GM10248 (cell line): ENCODE measurements at regions not wholly inside any gene's neighbourhood (a gene's known extent, or its start where the extent isn't known, plus 50 kb on each side); places are given as distances from the start of the nearest gene placed in this dataset.

Experiments
- CTCF ChIA-PET: fragments of 300-600 bp; sonication (Branson Sonifier 250); formaldehyde crosslinking; extraction: SDS; loops from one replicate; lab custom pipeline; 2021; ENCODE audit warnings: antibody characterized with exemption; lab: Yijun Ruan, JAX
- POLR2A ChIA-PET: fragments of 350-650 bp; sonication (Branson Sonifier 250); formaldehyde crosslinking; extraction: SDS; loops from one replicate; lab custom pipeline; 2020; ENCODE audit warnings: antibody characterized with exemption; lab: Yijun Ruan, JAX
- DNase-seq: peaks from one replicate; pipeline ENCODE4 v3.0.0; 2012; ENCODE audit errors: extremely low spot score
- TF ChIP-seq, protein P1 (sequence below): IDR thresholded peaks from 2 replicates; pipeline ENCODE4 v1.5.1; 2012; ENCODE audit warnings: mild to moderate bottlenecking, low read depth; ENCODE audit errors: extremely low read depth, missing control alignments, control extremely low read depth

DNA sequence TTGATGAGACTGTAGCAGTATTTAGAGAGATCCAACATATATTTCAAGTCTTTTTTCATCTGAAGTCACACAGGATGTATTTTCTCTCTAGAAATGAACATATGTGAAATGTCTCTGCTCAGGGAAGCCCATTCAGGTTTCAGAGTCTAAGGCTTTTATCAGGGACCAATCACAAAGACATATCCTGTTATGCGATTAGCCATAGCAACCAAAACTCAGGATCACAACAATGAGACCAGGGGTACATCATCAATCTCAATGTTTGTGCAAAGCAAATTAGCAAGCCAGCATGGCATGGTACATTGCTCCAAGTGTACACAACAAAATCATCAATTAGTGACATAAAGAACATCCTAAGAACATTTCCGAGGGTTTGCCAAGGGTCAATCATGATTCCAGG lies 99.2 kb upstream of the AMN1 start:
- ChIA-PET POLR2A (no interaction called here), CTCF (no interaction called here)
- DNase-seq = no peak
- TF ChIP-seq, protein P1, sequence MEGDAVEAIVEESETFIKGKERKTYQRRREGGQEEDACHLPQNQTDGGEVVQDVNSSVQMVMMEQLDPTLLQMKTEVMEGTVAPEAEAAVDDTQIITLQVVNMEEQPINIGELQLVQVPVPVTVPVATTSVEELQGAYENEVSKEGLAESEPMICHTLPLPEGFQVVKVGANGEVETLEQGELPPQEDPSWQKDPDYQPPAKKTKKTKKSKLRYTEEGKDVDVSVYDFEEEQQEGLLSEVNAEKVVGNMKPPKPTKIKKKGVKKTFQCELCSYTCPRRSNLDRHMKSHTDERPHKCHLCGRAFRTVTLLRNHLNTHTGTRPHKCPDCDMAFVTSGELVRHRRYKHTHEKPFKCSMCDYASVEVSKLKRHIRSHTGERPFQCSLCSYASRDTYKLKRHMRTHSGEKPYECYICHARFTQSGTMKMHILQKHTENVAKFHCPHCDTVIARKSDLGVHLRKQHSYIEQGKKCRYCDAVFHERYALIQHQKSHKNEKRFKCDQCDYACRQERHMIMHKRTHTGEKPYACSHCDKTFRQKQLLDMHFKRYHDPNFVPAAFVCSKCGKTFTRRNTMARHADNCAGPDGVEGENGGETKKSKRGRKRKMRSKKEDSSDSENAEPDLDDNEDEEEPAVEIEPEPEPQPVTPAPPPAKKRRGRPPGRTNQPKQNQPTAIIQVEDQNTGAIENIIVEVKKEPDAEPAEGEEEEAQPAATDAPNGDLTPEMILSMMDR = no peak

DNA sequence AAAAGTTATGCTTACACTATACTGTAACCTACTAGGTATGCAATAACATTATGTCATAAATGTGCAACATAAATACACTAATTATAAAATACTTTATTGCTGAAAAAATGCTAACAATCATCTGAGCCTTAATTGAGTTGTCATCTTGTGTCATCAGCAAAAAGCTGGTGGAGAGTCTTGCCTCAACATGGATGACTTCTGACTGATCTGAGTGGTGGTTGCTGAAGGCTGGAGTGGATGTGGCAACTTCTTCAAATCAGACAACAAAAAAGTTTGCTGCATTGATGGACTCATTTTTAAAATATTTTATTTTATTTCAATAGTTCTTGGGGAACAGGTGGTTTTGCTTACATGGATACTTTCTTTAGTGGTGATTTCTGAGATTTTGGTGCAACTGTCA lies 93.9 kb upstream of the AMN1 start:
- no peak for DNase-seq
- TF ChIP-seq, protein P1 = no peak
- CTCF ChIA-PET = no interaction called here
- POLR2A ChIA-PET = interaction anchor here (0.6 kb wide), 1 partner anchor 14 kb away, joined by 7 read pairs; no protein-coding TSS in a partner anchor

DNA sequence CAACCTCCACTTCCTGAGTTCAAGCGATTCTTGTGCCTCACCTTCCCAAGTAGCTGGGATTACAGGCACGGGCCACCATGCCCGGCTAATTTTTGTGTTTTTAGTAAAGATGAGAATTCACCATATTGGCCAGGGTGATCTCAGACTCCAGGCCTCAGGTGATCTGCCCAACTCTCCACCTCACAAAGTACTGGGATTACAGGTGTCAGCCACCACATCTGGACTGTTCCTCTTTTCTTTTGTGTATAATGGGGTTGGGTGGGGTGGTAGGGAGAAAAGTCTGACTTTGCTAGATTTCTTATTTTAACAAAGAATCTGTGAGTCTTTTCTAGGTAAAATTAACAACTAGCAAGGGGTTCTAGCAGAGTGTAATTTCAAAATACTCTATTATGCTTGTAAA lies 92.7 kb upstream of the AMN1 start:
- TF ChIP-seq, protein P1 = no peak
- no peak for DNase-seq
- POLR2A ChIA-PET = no interaction called here
- CTCF ChIA-PET = no interaction called here

DNA sequence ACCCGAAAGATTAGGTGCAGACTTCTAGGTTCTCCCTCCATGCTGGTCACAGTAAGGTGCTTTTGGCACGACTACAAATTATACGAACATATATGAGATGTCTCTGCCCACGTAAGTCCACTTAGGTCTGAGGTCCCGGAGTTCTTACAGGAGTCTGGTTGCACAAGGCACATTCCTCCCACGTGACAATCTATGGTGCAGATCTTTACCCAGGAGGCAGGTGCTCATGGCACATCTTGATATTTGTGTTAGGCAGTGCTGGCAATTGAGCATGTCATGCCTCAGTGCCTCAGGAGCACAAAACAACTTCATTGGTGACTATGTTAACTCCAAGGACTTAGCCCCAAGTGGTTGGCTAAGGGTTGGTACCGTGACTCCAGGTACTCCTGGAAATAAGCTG lies 92.0 kb upstream of the AMN1 start:
- CTCF ChIA-PET = no interaction called here
- no peak for DNase-seq
- POLR2A ChIA-PET = no interaction called here
- TF ChIP-seq, protein P1 = no peak

DNA sequence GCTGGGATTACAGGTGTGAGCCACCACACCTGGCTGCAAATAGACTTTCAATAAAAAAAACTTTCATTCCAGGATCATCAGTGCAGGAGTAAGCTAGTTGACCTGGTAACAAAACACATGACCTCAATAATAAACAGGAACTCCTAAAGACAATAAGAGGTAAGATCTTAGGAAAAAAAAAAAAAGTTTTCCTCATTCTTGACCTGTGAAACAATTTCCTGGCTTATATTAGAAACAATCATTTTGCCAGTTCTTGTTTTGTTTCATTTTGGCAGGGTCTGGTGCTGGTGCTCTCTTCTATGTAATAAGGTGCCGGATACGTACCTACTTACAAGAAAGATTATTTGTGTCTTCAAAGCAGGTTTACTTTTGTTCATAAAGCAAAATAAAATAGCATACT lies 90.6 kb upstream of the AMN1 start:
- TF ChIP-seq, protein P1 = no peak
- ChIA-PET CTCF (no interaction called here), POLR2A (no interaction called here)
- no peak for DNase-seq

DNA sequence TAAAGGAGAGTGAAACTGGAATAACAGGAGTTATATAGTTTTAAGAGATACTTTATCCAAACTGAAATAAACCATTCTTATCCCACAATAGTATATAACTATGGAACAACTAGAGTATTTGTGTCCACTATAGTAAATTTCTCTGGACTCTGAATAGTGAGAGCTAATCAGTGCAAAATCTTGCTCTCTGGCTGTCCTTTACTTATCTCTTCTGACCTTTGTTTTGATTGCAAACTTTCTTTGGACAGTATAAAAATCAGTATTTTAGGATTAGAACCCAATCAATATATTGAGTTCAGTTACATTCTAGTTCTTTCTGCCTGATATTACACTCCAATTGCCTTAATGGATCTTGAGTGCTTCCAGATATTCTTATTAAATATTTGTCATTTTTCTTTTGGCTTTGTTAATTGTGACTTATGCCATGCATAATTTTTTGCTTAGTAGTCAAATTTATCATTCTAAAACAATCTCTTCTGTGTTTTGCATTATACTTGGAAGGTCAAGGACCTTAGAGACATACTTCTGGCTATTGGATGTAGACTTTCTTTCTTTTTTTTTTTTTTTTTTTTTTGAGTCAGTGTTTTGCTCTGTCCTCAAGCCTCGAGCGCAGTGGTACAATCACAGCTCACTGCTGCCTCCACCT lies 89.9 kb upstream of the AMN1 start:
- TF ChIP-seq, protein P1 = no peak
- POLR2A ChIA-PET = no interaction called here
- no peak for DNase-seq
- CTCF ChIA-PET = interaction anchor here (1.7 kb wide), 1 partner anchor 12 kb away, joined by 4 read pairs; no protein-coding TSS in a partner anchor
